ENCODE measurements at regions not wholly inside any gene's neighbourhood (a gene's known extent, or its start where the extent isn't known, plus 50 kb on each side); places are given as distances from the start of the nearest gene placed in this dataset.

GRCh38 chr2:145555360-145555759 is 1035.4 kb upstream of the ZEB2 start:
- Histone ChIP-seq H3K27ac (no peak overlapping the region), H3K4me1 (no peaks in the 10 kb centered on the region), H3K4me3 (no peak overlapping the region), H3K27me3 (no peaks in the 10 kb centered on the region), H3K36me3 (no peaks in the 10 kb centered on the region), H3K9me3 (no peaks in the 10 kb centered on the region)
- no peak for TF ChIP-seq CTCF (IDR thresholded peaks at IDR 0.05)
- TF ChIP-seq POLR2A (IDR thresholded peaks at IDR 0.05): no peak
- TF ChIP-seq EP300 (IDR thresholded peaks at IDR 0.05): no peak
- TF ChIP-seq POLR2AphosphoS5 (IDR thresholded peaks at IDR 0.05): no peak
- 86 to 100% methylated on average over 1 of the region's 1 CpG for WGBS, 2 donors (ENCODE audit: low coverage in 1 of 2)
- no peak for ATAC-seq

- H3K36me3 ChIP-seq: no peaks in the 10 kb centered on the region
- H3K27me3 ChIP-seq: no peaks in the 10 kb centered on the region
- TF ChIP-seq EP300 (IDR thresholded peaks at IDR 0.05): no peak
- TF ChIP-seq POLR2AphosphoS5 (IDR thresholded peaks at IDR 0.05): no peak
- TF ChIP-seq CTCF (IDR thresholded peaks at IDR 0.05): no peak
- TF ChIP-seq POLR2A (IDR thresholded peaks at IDR 0.05): no peak
- 67 to 69% methylated on average over 2 of the region's 2 CpGs for WGBS, 2 donors (ENCODE audit: low coverage in 1 of 2)
- H3K4me3 ChIP-seq: no peak overlapping the region
- no peaks in the 10 kb centered on the region for H3K4me1 ChIP-seq
- ATAC-seq: no peak
- H3K27ac ChIP-seq: no peak overlapping the region
- no peaks in the 10 kb centered on the region for H3K9me3 ChIP-seq
These were observed 1031.8 kb upstream of the ZEB2 start for GRCh38 chr2:145551686-145552085.

GRCh38 chr2:145548479-145548878 is 1028.6 kb upstream of the ZEB2 start:
- 87 to 99% methylated on average over 8 of the region's 8 CpGs for WGBS, 2 donors (ENCODE audit: low coverage in 1 of 2)
- no peak for ATAC-seq
- H3K4me3 ChIP-seq: no peak overlapping the region

GRCh38 chr2:145547620-145548019 is 1027.7 kb upstream of the ZEB2 start:
- TF ChIP-seq POLR2A (IDR thresholded peaks at IDR 0.05) (no peak), POLR2AphosphoS5 (IDR thresholded peaks at IDR 0.05) (no peak), CTCF (IDR thresholded peaks at IDR 0.05) (no peak), EP300 (IDR thresholded peaks at IDR 0.05) (no peak)

More at GRCh38 chr2:145548479-145548878, 1028.6 kb upstream of the ZEB2 start:
- Histone ChIP-seq H3K9me3 (no peaks in the 10 kb centered on the region), H3K27me3 (no peaks in the 10 kb centered on the region), H3K36me3 (no peaks in the 10 kb centered on the region), H3K4me1 (no peaks in the 10 kb centered on the region), H3K27ac (no peak overlapping the region)
- TF ChIP-seq CTCF (IDR thresholded peaks at IDR 0.05) (no peak), POLR2AphosphoS5 (IDR thresholded peaks at IDR 0.05) (no peak), POLR2A (IDR thresholded peaks at IDR 0.05) (no peak), EP300 (IDR thresholded peaks at IDR 0.05) (no peak)

GRCh38 chr2:145546091-145546490 is 1026.2 kb upstream of the ZEB2 start:
- Histone ChIP-seq H3K9me3 (no peaks in the 10 kb centered on the region), H3K27ac (no peak overlapping the region), H3K4me3 (no peak overlapping the region), H3K36me3 (no peaks in the 10 kb centered on the region), H3K4me1 (no peaks in the 10 kb centered on the region), H3K27me3 (no peaks in the 10 kb centered on the region)
- no peak for TF ChIP-seq EP300 (IDR thresholded peaks at IDR 0.05)
- no peak for TF ChIP-seq CTCF (IDR thresholded peaks at IDR 0.05)
- no peak for TF ChIP-seq POLR2A (IDR thresholded peaks at IDR 0.05)
- TF ChIP-seq POLR2AphosphoS5 (IDR thresholded peaks at IDR 0.05): no peak
- 69 to 79% methylated on average over 2 of the region's 2 CpGs for WGBS, 2 donors (ENCODE audit: low coverage in 1 of 2)
- no peak for ATAC-seq

More at GRCh38 chr2:145547620-145548019, 1027.7 kb upstream of the ZEB2 start:
- no peak for ATAC-seq
- no peaks in the 10 kb centered on the region for H3K36me3 ChIP-seq
- no peaks in the 10 kb centered on the region for H3K27me3 ChIP-seq
- H3K9me3 ChIP-seq: no peaks in the 10 kb centered on the region
- no peak overlapping the region for H3K27ac ChIP-seq
- WGBS, 2 donors (ENCODE audit: low coverage in 1 of 2): 54 to 57% methylated on average over 4 of the region's 4 CpGs
- no peaks in the 10 kb centered on the region for H3K4me1 ChIP-seq
- H3K4me3 ChIP-seq: no peak overlapping the region
